Epithelial cell of proximal tubule (primary cell): ENCODE measurements at regions not wholly inside any gene's neighbourhood (a gene's known extent, or its start where the extent isn't known, plus 50 kb on each side); places are given as distances from the start of the nearest gene placed in this dataset.

Experiments
- DNase-seq: peaks from one replicate; pipeline ENCODE4 v3.0.0-alpha.2; 2011; ENCODE audit warnings: low read depth
- H3K4me3 ChIP-seq: 2 replicates; pipeline ENCODE4 v1.5.1; 2011; ENCODE audit warnings: low read depth, mild to moderate bottlenecking, low read length
- CTCF ChIP-seq: conservative IDR thresholded peaks from 2 replicates; pipeline ENCODE4 v1.5.1; 2012; ENCODE audit warnings: low read depth, mild to moderate bottlenecking, low read length

GRCh38 chr2:136439064-136439676, 321.2 kb upstream of the CXCR4 start:
- no peak for DNase-seq
- TF ChIP-seq CTCF: no peak
- no peak overlapping the region for H3K4me3 ChIP-seq

GRCh38 chr2:136437461-136437860, 319.5 kb upstream of the CXCR4 start:
- no peak for TF ChIP-seq CTCF
- DNase-seq: no peak
- no peak overlapping the region for H3K4me3 ChIP-seq

- DNase-seq: no peak
- no peak for TF ChIP-seq CTCF
- H3K4me3 ChIP-seq: no peak overlapping the region
These were observed 319.0 kb upstream of the CXCR4 start for GRCh38 chr2:136436936-136437335.

DNA sequence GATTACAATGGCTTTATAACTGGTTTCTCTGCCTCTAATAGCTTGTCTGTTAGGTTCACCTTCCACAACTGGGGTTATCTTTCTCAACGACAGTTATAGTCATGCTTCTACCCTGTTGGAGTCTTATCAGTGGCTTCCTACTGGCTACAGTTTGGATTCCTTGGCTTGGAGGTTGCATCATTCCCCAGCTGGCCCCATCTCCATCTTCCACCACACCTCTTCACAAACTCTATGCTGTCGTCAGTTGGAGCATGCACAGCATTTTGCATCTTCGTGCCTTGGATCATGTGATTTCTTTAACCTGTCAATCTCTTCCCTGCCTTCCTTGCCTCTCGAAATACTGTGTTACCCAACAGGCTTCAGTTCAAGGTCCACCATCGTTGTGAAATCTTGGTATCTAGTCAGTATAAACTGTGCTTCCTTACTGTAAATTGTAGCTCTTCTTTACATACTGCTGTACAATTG, 316.3 kb upstream of the CXCR4 start:
- no peak for DNase-seq
- no peak overlapping the region for H3K4me3 ChIP-seq
- no peak for TF ChIP-seq CTCF

- no peak for DNase-seq
- TF ChIP-seq CTCF: no peak
- H3K4me3 ChIP-seq: no peak overlapping the region
These were observed 315.3 kb upstream of the CXCR4 start for GRCh38 chr2:136433261-136433660.

DNA sequence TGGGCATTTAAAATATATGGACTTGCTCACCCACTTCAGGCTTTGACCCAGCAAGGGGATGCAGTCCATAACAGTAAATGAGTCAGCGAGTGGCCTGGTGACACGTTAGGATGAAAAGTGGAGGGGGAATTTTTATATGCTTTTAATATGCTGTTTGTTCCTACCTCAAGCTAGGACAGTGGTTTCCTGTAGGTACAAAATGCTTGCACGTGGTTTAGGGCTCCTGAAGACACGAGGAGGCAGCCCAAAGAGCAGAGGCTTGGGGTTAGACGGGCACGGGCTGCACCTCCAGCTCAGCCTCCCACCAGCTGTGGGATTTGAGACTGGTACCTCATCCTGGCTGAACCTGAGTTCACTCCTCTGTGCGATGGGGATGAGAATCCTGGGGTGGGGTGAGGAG, 306.2 kb upstream of the CXCR4 start:
- no peak for TF ChIP-seq CTCF
- H3K4me3 ChIP-seq: no peak overlapping the region
- no peak for DNase-seq

DNA sequence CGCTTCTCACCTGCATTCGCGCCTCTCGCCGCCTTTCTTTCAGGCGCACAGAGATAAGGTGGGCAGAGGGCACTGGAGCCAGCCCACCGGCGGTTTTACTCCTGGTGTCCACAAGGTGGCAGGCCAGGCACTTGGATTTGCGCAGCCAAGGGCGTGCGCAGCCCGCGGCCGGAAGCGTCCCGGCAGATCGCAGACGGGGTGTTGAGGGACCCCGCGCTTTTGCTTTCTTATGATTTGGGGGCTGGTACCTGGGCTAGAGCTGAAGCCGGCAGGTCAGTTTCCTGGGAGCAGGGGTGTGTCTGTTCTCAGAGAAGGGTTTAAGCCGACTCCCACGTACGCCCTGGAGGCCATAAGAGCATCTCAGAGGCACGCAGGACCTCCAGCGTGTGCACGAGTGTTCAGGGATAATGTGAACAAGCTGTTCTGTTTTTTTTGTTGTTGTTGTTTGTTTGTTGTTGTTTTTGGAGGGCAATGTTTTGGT, 305.6 kb upstream of the CXCR4 start:
- H3K4me3 ChIP-seq: peak overlapping the region; percentile 45
- peak; percentile 86 for TF ChIP-seq CTCF
- DNase-seq: no peak
